ENCODE measurements at regions not wholly inside any gene's neighbourhood (a gene's known extent, or its start where the extent isn't known, plus 50 kb on each side); places are given as distances from the start of the nearest gene placed in this dataset.
A peak's percentile ranks its signal among the peaks of the same experiment; 100 is the strongest.

DNA sequence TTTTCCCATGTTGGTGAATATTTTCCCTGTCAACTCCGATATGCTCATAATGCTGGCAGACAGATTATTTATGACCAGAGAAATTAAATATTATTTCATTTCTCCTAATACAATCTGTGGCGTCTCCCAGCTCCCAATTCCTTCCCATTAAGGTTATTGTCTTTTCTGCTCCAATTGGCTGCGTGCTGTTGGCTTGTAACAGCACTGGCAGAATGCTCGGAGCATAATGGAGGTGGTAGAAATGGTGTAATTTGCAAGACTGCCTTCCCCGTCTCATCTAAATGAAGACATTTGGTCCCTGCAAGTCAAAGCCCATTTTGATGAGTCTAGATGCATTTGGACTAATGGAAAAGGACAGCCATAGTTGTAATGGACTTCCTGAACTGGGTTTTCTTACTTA is 601.7 kb downstream of the BRINP1 start:
- Histone ChIP-seq H3K4me1 (replicated peaks in 1 of 2) (no peaks in the 10 kb centered on the region), H3K27ac (no peak overlapping the region), H3K4me3 (no peak overlapping the region), H3K9me3 (replicated peaks in 1 of 3) (no peaks in the 10 kb centered on the region), H3K27me3 (no peaks in the 10 kb centered on the region), H3K36me3 (replicated peaks in 1 of 2) (no peaks in the 10 kb centered on the region)
- intact Hi-C loops (cut with DNase I): no loop called here
- TF ChIP-seq, protein P1, sequence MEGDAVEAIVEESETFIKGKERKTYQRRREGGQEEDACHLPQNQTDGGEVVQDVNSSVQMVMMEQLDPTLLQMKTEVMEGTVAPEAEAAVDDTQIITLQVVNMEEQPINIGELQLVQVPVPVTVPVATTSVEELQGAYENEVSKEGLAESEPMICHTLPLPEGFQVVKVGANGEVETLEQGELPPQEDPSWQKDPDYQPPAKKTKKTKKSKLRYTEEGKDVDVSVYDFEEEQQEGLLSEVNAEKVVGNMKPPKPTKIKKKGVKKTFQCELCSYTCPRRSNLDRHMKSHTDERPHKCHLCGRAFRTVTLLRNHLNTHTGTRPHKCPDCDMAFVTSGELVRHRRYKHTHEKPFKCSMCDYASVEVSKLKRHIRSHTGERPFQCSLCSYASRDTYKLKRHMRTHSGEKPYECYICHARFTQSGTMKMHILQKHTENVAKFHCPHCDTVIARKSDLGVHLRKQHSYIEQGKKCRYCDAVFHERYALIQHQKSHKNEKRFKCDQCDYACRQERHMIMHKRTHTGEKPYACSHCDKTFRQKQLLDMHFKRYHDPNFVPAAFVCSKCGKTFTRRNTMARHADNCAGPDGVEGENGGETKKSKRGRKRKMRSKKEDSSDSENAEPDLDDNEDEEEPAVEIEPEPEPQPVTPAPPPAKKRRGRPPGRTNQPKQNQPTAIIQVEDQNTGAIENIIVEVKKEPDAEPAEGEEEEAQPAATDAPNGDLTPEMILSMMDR (IDR thresholded peaks at IDR 0.05): no peak
- no peak for TF ChIP-seq POLR2A (IDR thresholded peaks at IDR 0.05)
- no peak for DNase-seq
- WGBS, 4 donors: 74 to 84% (median 80%) methylated on average over 5 of the region's 5 CpGs

DNA sequence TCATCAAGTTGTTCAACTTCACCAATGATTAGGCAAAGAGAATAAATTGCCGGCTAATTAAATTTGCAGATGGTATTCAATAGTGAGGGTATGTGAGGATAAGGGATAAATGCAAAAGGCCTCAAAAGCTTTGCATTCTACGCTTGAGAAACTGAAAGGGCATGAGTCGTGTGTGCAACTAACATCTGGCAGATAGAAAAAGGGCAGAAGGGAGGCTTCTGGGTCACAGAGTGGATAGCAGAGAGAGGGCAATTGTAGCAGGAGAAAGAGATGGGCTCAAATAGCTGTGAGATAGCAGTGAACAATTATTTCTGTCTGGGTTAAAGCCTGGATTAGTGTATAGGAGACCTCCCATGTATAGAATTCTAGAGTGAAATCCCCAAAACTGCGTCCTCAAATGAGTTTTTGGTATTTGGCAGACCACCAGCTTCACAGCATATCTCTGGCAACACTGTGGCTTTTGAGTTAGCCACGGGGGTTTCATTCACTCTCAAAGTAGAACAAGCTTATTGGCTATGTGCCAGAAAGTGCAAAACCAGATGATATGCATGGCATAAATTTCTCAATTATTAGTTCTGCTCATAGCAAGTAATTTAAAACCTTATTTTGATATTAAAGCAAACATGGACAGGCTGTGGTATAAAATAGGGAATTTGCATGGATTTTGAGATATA is 586.3 kb downstream of the BRINP1 start:
- 63 to 78% (median 69%) methylated on average over 5 of the region's 5 CpGs for WGBS, 4 donors
- no peaks in the 10 kb centered on the region for H3K36me3 ChIP-seq (replicated peaks in 1 of 2)

DNA sequence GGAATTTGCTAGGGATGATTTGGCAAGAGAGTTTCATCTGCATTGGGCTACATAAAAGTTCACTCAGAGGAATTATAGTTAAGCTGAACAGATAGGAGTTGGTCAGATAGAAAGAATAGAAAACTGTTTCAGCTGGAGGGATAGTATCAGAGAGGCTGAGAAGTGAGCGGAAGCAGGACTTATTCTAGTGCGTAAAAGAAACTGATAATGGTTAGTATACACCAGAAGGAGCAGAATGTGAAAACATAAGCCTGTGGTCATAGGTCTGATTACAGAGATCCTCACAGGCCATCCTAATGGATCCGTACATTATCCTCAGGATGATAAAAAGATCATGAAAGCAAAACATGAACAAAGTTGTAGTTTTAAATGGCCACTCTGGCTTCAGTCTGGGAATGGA is 585.2 kb downstream of the BRINP1 start:
- no peak overlapping the region for H3K27ac ChIP-seq
- H3K4me3 ChIP-seq: no peak overlapping the region
- H3K4me1 ChIP-seq (replicated peaks in 1 of 2): peaks cover 0 to 5% of the 10 kb centered on the region in 2 donors
- intact Hi-C loops (cut with DNase I): no loop called here
- no peaks in the 10 kb centered on the region for H3K9me3 ChIP-seq (replicated peaks in 1 of 3)
- no peaks in the 10 kb centered on the region for H3K27me3 ChIP-seq
- H3K36me3 ChIP-seq (replicated peaks in 1 of 2): no peaks in the 10 kb centered on the region
- 85 to 91% (median 88%) methylated on average over 3 of the region's 3 CpGs for WGBS, 4 donors
- DNase-seq: no peak
- no peak for TF ChIP-seq POLR2A (IDR thresholded peaks at IDR 0.05)

More for the DNA sequence above, 586.3 kb downstream of the BRINP1 start:
- H3K27ac ChIP-seq: no peak overlapping the region
- H3K4me3 ChIP-seq: no peak overlapping the region
- no peaks in the 10 kb centered on the region for H3K27me3 ChIP-seq
- H3K4me1 ChIP-seq (replicated peaks in 1 of 2): peaks cover 0 to 5% of the 10 kb centered on the region in 2 donors
- intact Hi-C loops (cut with DNase I): no loop called here
- DNase-seq: no peak
- no peaks in the 10 kb centered on the region for H3K9me3 ChIP-seq (replicated peaks in 1 of 3)
- no peak for TF ChIP-seq POLR2A (IDR thresholded peaks at IDR 0.05)
- TF ChIP-seq, protein P1 (IDR thresholded peaks at IDR 0.05): no peak

DNA sequence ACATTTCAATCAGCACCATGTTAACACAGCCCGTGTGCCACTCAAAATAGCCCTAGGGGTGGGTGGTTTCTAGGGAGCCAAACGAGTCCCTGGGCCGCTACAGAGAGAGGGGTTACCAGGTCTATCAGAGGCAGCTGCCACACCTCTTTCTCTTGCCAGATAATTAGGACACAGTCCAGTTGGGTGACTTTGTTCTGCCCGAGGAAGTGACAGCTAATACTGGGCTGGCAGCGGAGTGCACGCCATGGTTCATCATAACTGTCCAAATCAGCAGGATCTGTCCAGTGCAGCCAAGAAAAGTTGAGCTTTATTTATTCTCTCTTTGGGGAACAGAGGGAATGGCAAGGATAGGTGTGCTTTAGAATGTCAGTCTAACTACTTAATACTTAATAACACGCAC is 583.8 kb downstream of the BRINP1 start:
- no peak for TF ChIP-seq POLR2A (IDR thresholded peaks at IDR 0.05)
- TF ChIP-seq, protein P1 (IDR thresholded peaks at IDR 0.05): no peak
- no peak for DNase-seq
- intact Hi-C loops (cut with DNase I): no loop called here
- H3K9me3 ChIP-seq (replicated peaks in 1 of 3): no peaks in the 10 kb centered on the region
- 71 to 90% (median 81%) methylated on average over 6 to 7 of the region's 7 CpGs for WGBS, 4 donors
- no peaks in the 10 kb centered on the region for H3K36me3 ChIP-seq (replicated peaks in 1 of 2)
- no peak overlapping the region for H3K4me3 ChIP-seq
- no peak overlapping the region for H3K27ac ChIP-seq
- H3K4me1 ChIP-seq (replicated peaks in 1 of 2): peaks cover 0 to 5% of the 10 kb centered on the region in 2 donors
- H3K27me3 ChIP-seq: no peaks in the 10 kb centered on the region

DNA sequence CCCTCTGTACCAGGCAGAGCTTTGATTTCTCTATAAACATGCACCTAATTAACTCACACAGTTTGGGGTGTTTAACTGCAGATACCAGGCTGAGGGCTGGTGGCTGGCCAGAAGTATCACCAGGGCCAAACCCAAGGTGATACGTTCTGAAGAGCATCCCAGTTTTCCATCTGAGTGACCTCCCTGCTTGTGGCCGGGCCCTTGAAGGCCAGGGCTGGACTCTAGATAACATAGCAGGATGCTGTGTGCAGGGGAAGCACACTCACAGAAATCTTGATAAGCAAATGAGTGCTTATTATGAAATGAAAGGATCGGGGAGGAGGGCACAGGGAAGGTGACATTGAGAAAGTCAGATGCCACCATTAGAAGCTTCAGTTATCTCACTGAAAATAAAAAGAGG is 582.4 kb downstream of the BRINP1 start:
- Histone ChIP-seq H3K27me3 (no peaks in the 10 kb centered on the region), H3K27ac (no peak overlapping the region), H3K4me3 (no peak overlapping the region), H3K4me1 (replicated peaks in 1 of 2) (peaks cover 0 to 5% of the 10 kb centered on the region in 2 donors), H3K9me3 (replicated peaks in 1 of 3) (no peaks in the 10 kb centered on the region), H3K36me3 (replicated peaks in 1 of 2) (no peaks in the 10 kb centered on the region)
- 19 to 51% (median 30%) methylated on average over 3 of the region's 3 CpGs for WGBS, 4 donors
- DNase-seq: peak in 3 of 7 donors; percentile 6 to 24 (median 8)
- intact Hi-C loops (cut with DNase I): no loop called here
- TF ChIP-seq, protein P1 (IDR thresholded peaks at IDR 0.05): no peak
- no peak for TF ChIP-seq POLR2A (IDR thresholded peaks at IDR 0.05)

Data from adrenal gland (tissue), 9 donors.